ENCODE measurements at regions not wholly inside any gene's neighbourhood (a gene's known extent, or its start where the extent isn't known, plus 50 kb on each side); places are given as distances from the start of the nearest gene placed in this dataset.

DNA sequence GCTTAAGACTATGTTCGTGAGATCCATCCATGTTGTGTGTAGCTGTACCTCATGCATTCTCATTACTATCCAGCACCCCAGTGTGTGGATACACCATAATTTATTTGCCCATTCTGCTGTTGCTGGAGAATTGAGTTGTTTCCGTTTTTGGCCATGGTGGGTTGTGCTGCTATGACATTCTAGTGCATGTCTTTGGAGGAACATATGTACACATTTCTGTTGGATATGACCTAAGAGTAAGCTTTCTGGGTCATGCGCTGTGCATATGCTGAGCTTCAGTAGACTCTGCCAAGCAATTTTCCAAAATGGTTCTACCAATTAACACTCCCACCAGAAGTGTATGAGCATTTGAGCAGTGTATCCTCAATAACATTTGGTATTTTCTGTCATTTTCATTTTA lies 316.6 kb downstream of the MIAT start:
- Histone ChIP-seq H3K9me3 (replicated peaks in 1 of 2; ENCODE audit: control insufficient read depth in 2 of 2, insufficient read depth in 1 of 2, low read depth in 1 of 2, low read length in 2 of 2) (no peaks in the 10 kb centered on the region), H3K4me2 (ENCODE audit: insufficient read depth, low read length, poor library complexity, severe bottlenecking) (no peak overlapping the region), H2BK5ac (ENCODE audit: low read length) (no peak overlapping the region), H3K9ac (ENCODE audit: low read depth, low read length, poor library complexity) (no peak overlapping the region), H3K4ac (ENCODE audit: low read length) (no peak overlapping the region), H3K14ac (ENCODE audit: low read length) (no peak overlapping the region), H3K18ac (ENCODE audit: low read length) (no peak overlapping the region), H3K23ac (ENCODE audit: low read depth, low read length, poor library complexity) (no peak overlapping the region), H3K27me3 (ENCODE audit: control insufficient read depth in 3 of 3, insufficient read depth in 3 of 3, low read depth in 1 of 3, low read length in 3 of 3) (peaks cover 0 to 10% (median 0%) of the 10 kb centered on the region in 3 experiments), H3K4me1 (ENCODE audit: control insufficient read depth in 2 of 2, insufficient read depth in 1 of 2, low read depth in 1 of 2, low read length in 2 of 2) (peaks cover 0 to 8% of the 10 kb centered on the region in 2 donors), H3K36me3 (replicated peaks in 1 of 2; ENCODE audit: control insufficient read depth in 2 of 2, insufficient read depth in 2 of 2, low read length in 2 of 2) (no peaks in the 10 kb centered on the region), H3K27ac (replicated peaks; ENCODE audit: low read length) (no peak overlapping the region), H3K4me3 (ENCODE audit: low read length in 2 of 2) (no peak overlapping the region), H4K8ac (ENCODE audit: low read depth, low read length) (no peak overlapping the region), H3K79me1 (ENCODE audit: low read depth, low read length) (no peaks in the 10 kb centered on the region), H2BK12ac (ENCODE audit: low read length) (no peak overlapping the region), H4K91ac (ENCODE audit: low read depth, low read length, poor library complexity) (no peak overlapping the region), H2AK5ac (ENCODE audit: low read depth, low read length) (no peak overlapping the region), H2BK15ac (ENCODE audit: low read length) (no peak overlapping the region), H2BK120ac (ENCODE audit: low read depth, low read length) (no peak overlapping the region), H2AFZ (ENCODE audit: low read length) (no peak overlapping the region)
- no peak for DNase-seq (ENCODE audit: low spot score)
- no CpG with 5 or more reads among the region's 3 CpGs for WGBS, 2 donors (ENCODE audit: extremely low coverage in 2 of 2, insufficient read length in 2 of 2, insufficient replicate concordance in 1 of 2)

DNA sequence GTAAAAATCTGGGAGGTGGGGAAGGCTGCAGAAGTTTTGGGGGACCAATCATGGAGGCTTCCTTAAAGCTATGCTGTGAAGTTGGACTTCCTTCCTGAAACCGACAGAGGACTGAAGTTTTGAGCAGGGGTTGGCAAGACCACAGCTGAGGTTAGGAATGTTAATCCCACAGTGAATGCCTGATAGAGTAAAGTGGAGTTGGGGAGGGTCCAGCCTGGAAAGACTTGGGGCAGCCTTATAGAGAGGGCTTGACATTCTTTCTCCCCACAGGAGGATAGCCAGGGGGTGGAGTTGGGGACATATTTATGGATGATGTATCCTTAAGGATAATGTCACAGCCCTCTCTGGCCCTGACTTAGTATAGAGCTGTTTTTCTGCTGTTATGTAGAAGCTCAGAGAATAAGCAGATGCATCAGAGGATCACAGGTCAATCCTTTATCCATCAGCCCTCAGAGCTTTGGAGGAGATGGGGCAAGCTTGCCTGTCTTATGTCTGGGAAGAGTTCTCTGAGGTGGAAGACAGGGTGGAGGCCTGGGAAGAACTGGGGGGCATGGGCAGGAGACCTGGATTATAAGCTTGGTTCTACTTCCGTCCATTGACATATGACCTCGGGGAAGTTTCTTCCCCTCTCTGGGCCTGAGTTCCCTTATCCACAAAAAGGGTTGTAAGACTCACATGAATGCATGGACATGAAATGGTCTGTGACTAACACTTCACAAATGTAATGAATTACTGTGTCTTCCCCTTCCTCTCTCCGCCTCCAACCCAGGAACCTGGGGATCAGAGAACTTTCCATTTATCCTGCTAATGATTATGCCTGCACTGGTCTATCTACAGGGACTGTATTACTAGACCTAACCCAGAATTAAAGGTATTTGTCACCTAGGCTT lies 317.8 kb downstream of the MIAT start:
- Histone ChIP-seq H4K8ac (ENCODE audit: low read depth, low read length) (no peak overlapping the region), H3K27ac (replicated peaks; ENCODE audit: low read length) (no peak overlapping the region)
- DNase-seq (ENCODE audit: low spot score), result peak; percentile 47

DNA sequence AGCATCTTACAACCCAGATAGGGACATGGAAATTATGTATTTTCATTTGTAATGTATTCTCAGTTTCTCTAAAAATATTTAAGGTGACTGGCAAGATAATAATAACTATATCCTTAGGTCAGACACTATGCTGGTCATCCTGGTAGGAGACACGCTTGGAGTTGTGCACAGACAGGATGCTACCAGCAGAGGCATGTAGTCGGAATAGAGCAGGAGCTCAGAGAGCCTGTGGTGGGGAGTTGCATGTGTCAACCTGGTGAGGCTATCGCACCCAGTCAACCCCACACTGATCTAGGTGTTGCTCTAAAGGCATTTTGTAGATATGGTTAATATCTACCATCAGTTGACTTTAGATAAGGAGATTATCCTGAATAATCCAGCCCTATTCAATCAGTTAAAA lies 318.5 kb downstream of the MIAT start:
- Histone ChIP-seq H3K4ac (ENCODE audit: low read length) (no peak overlapping the region), H3K4me2 (ENCODE audit: insufficient read depth, low read length, poor library complexity, severe bottlenecking) (no peak overlapping the region), H2BK15ac (ENCODE audit: low read length) (no peak overlapping the region), H3K14ac (ENCODE audit: low read length) (no peak overlapping the region), H4K8ac (ENCODE audit: low read depth, low read length) (no peak overlapping the region), H3K23ac (ENCODE audit: low read depth, low read length, poor library complexity) (no peak overlapping the region), H3K27ac (replicated peaks; ENCODE audit: low read length) (no peak overlapping the region), H3K18ac (ENCODE audit: low read length) (no peak overlapping the region), H3K4me3 (ENCODE audit: low read length in 2 of 2) (no peak overlapping the region), H3K36me3 (replicated peaks in 1 of 2; ENCODE audit: control insufficient read depth in 2 of 2, insufficient read depth in 2 of 2, low read length in 2 of 2) (no peaks in the 10 kb centered on the region), H2BK120ac (ENCODE audit: low read depth, low read length) (no peak overlapping the region), H2BK12ac (ENCODE audit: low read length) (no peak overlapping the region), H2AFZ (ENCODE audit: low read length) (no peak overlapping the region), H3K9ac (ENCODE audit: low read depth, low read length, poor library complexity) (no peak overlapping the region), H4K91ac (ENCODE audit: low read depth, low read length, poor library complexity) (no peak overlapping the region), H3K79me1 (ENCODE audit: low read depth, low read length) (no peaks in the 10 kb centered on the region), H2AK5ac (ENCODE audit: low read depth, low read length) (no peak overlapping the region), H3K27me3 (ENCODE audit: control insufficient read depth in 3 of 3, insufficient read depth in 3 of 3, low read depth in 1 of 3, low read length in 3 of 3) (peaks cover 0 to 24% (median 0%) of the 10 kb centered on the region in 3 experiments), H2BK5ac (ENCODE audit: low read length) (no peak overlapping the region), H3K4me1 (ENCODE audit: control insufficient read depth in 2 of 2, insufficient read depth in 1 of 2, low read depth in 1 of 2, low read length in 2 of 2) (peaks cover 0 to 13% of the 10 kb centered on the region in 2 donors), H3K9me3 (replicated peaks in 1 of 2; ENCODE audit: control insufficient read depth in 2 of 2, insufficient read depth in 1 of 2, low read depth in 1 of 2, low read length in 2 of 2) (no peaks in the 10 kb centered on the region)
- WGBS, 2 donors (ENCODE audit: extremely low coverage in 2 of 2, insufficient read length in 2 of 2, insufficient replicate concordance in 1 of 2), result no CpG with 5 or more reads among the region's 3 CpGs
- DNase-seq (ENCODE audit: low spot score), result no peak

More for the DNA sequence above, 317.8 kb downstream of the MIAT start:
- no peak overlapping the region for H3K4me3 ChIP-seq (ENCODE audit: low read length in 2 of 2)
- H2AFZ ChIP-seq (ENCODE audit: low read length), result no peak overlapping the region
- H3K4me2 ChIP-seq (ENCODE audit: insufficient read depth, low read length, poor library complexity, severe bottlenecking), result no peak overlapping the region
- H2BK5ac ChIP-seq (ENCODE audit: low read length), result no peak overlapping the region
- no peak overlapping the region for H3K9ac ChIP-seq (ENCODE audit: low read depth, low read length, poor library complexity)
- H3K79me1 ChIP-seq (ENCODE audit: low read depth, low read length), result no peaks in the 10 kb centered on the region
- no peak overlapping the region for H3K14ac ChIP-seq (ENCODE audit: low read length)
- H3K4me1 ChIP-seq (ENCODE audit: control insufficient read depth in 2 of 2, insufficient read depth in 1 of 2, low read depth in 1 of 2, low read length in 2 of 2), result peaks cover 0 to 10% of the 10 kb centered on the region in 2 donors
- H3K9me3 ChIP-seq (replicated peaks in 1 of 2; ENCODE audit: control insufficient read depth in 2 of 2, insufficient read depth in 1 of 2, low read depth in 1 of 2, low read length in 2 of 2), result no peaks in the 10 kb centered on the region
- H3K36me3 ChIP-seq (replicated peaks in 1 of 2; ENCODE audit: control insufficient read depth in 2 of 2, insufficient read depth in 2 of 2, low read length in 2 of 2), result no peaks in the 10 kb centered on the region
- no peak overlapping the region for H2BK15ac ChIP-seq (ENCODE audit: low read length)
- no peak overlapping the region for H3K4ac ChIP-seq (ENCODE audit: low read length)
- H2BK120ac ChIP-seq (ENCODE audit: low read depth, low read length), result no peak overlapping the region
- no CpG with 5 or more reads among the region's 4 CpGs for WGBS, 2 donors (ENCODE audit: extremely low coverage in 2 of 2, insufficient read length in 2 of 2, insufficient replicate concordance in 1 of 2)
- no peak overlapping the region for H3K23ac ChIP-seq (ENCODE audit: low read depth, low read length, poor library complexity)
- H2BK12ac ChIP-seq (ENCODE audit: low read length), result no peak overlapping the region
- no peak overlapping the region for H3K18ac ChIP-seq (ENCODE audit: low read length)
- H4K91ac ChIP-seq (ENCODE audit: low read depth, low read length, poor library complexity), result no peak overlapping the region
- H2AK5ac ChIP-seq (ENCODE audit: low read depth, low read length), result no peak overlapping the region
- H3K27me3 ChIP-seq (ENCODE audit: control insufficient read depth in 3 of 3, insufficient read depth in 3 of 3, low read depth in 1 of 3, low read length in 3 of 3), result peaks cover 0 to 19% (median 0%) of the 10 kb centered on the region in 3 experiments

DNA sequence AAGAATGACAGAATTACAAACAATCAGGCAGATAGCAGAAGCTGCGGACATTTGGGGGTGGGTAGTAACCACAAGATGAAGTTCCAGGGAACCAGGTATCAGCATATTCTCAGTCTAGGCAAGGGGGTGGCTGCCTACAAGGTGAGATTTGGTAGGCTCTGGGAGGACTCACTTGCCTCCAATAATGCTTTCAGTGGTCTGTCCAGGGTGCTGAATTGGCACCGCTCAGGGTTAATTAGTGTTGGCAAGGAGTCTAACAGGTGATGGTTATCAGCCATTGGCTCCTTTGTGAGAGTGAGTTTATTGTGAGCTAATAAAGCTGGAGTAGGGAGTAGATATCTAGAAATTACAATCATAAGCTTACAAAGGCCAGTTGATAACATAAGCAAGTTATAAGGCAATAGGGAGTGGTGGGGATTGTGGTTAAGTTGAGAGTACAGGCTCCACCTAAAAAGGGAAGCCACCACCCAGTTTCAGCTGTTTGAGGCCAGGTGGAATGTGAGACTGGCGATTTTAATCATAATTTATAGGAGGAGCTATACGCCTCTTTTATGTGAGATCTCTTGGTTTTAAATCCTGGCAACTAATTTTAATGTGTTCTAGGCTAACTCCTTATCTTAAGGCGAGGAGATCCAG lies 320.5 kb downstream of the MIAT start:
- Histone ChIP-seq H3K18ac (ENCODE audit: low read length) (no peak overlapping the region), H2AFZ (ENCODE audit: low read length) (no peak overlapping the region), H4K91ac (ENCODE audit: low read depth, low read length, poor library complexity) (no peak overlapping the region), H3K9me3 (replicated peaks in 1 of 2; ENCODE audit: control insufficient read depth in 2 of 2, insufficient read depth in 1 of 2, low read depth in 1 of 2, low read length in 2 of 2) (no peaks in the 10 kb centered on the region), H2BK12ac (ENCODE audit: low read length) (no peak overlapping the region), H2BK120ac (ENCODE audit: low read depth, low read length) (no peak overlapping the region), H3K4me3 (ENCODE audit: low read length in 2 of 2) (no peak overlapping the region), H3K23ac (ENCODE audit: low read depth, low read length, poor library complexity) (no peak overlapping the region), H3K36me3 (replicated peaks in 1 of 2; ENCODE audit: control insufficient read depth in 2 of 2, insufficient read depth in 2 of 2, low read length in 2 of 2) (no peaks in the 10 kb centered on the region), H3K27me3 (ENCODE audit: control insufficient read depth in 3 of 3, insufficient read depth in 3 of 3, low read depth in 1 of 3, low read length in 3 of 3) (peaks cover 0 to 28% (median 0%) of the 10 kb centered on the region in 3 experiments), H3K4me1 (ENCODE audit: control insufficient read depth in 2 of 2, insufficient read depth in 1 of 2, low read depth in 1 of 2, low read length in 2 of 2) (peaks cover 0 to 16% of the 10 kb centered on the region in 2 donors), H3K14ac (ENCODE audit: low read length) (no peak overlapping the region), H4K8ac (ENCODE audit: low read depth, low read length) (no peak overlapping the region), H3K4me2 (ENCODE audit: insufficient read depth, low read length, poor library complexity, severe bottlenecking) (no peak overlapping the region), H2AK5ac (ENCODE audit: low read depth, low read length) (no peak overlapping the region), H3K4ac (ENCODE audit: low read length) (no peak overlapping the region), H3K27ac (replicated peaks; ENCODE audit: low read length) (no peak overlapping the region), H3K79me1 (ENCODE audit: low read depth, low read length) (no peaks in the 10 kb centered on the region), H2BK5ac (ENCODE audit: low read length) (no peak overlapping the region), H3K9ac (ENCODE audit: low read depth, low read length, poor library complexity) (no peak overlapping the region), H2BK15ac (ENCODE audit: low read length) (no peak overlapping the region)
- WGBS, 2 donors (ENCODE audit: extremely low coverage in 2 of 2, insufficient read length in 2 of 2, insufficient replicate concordance in 1 of 2), result no CpG with 5 or more reads among the region's 5 CpGs
- DNase-seq (ENCODE audit: low spot score), result no peak

All from neuronal stem cell (in vitro differentiated cells).